Erythroblast (primary cell): ENCODE measurements at regions not wholly inside any gene's neighbourhood (a gene's known extent, or its start where the extent isn't known, plus 50 kb on each side); places are given as distances from the start of the nearest gene placed in this dataset.

ENCODE experiments used
- GATA1 ChIP-seq: IDR thresholded peaks from 2 replicates; pipeline ENCODE4 v1.6.1; 2011; ENCODE audit warnings: low read depth, mild to moderate bottlenecking, control low read depth, low read length, moderate library complexity
- POLR2A ChIP-seq: IDR thresholded peaks from 2 replicates; pipeline ENCODE4 v1.6.1; 2011; ENCODE audit warnings: mild to moderate bottlenecking, low read length

GRCh38 chr1:2865571-2866421 lies 64.3 kb upstream of the TTC34 start:
- TF ChIP-seq POLR2A (no peak), GATA1 (no peak)
